GM12878 (cell line): ENCODE measurements at regions not wholly inside any gene's neighbourhood (a gene's known extent, or its start where the extent isn't known, plus 50 kb on each side); places are given as distances from the start of the nearest gene placed in this dataset.

Source experiments
- ATAC-seq: fragments of 200-7000 bp; cut with Tn5 transposase; 3 replicates; pipeline ENCODE4 v1.9.1; 2020; ENCODE audit warnings: mild to moderate bottlenecking, moderate library complexity
- BruUV-seq: library from RNA; stranded (reverse); fragments of 400-500 nt; replicated peaks from 2 replicates; lab custom pipeline; 2021; lab: Mats Ljungman, UMichigan
- CTCF ChIA-PET: fragments of 300-600 bp; sonication (Branson Sonifier 250); formaldehyde crosslinking; extraction: SDS; loops from one replicate; lab custom pipeline; 2021; ENCODE audit warnings: inconsistent platforms; lab: Yijun Ruan, JAX
- POLR2A ChIA-PET: fragments of 350-600 bp; formaldehyde crosslinking; extraction: SDS; loops from one replicate; lab custom pipeline; 2021; ENCODE audit warnings: inconsistent platforms; lab: Charles Lee
- RAD21 ChIA-PET: fragments of 300-600 bp; sonication (Branson Sonifier 250); formaldehyde crosslinking; loops from one replicate; lab custom pipeline; 2023; ENCODE audit warnings: antibody characterized with exemption; ENCODE audit not compliant: unreplicated experiment; lab: Charles Lee
- SMC1A ChIA-PET: fragments of 300-600 bp; sonication (Branson Sonifier 250); formaldehyde crosslinking; loops from one replicate; lab custom pipeline; 2023; ENCODE audit not compliant: unreplicated experiment, uncharacterized antibody; lab: Charles Lee
- DNase-seq: peaks from one replicate; pipeline ENCODE4 v3.0.0-alpha.2; 2011; ENCODE audit warnings: low read depth, low spot score
- FAIRE-seq: peaks from 3 replicates; lab custom pipeline; 2011; peaks lifted over from hg19 to GRCh38; lab: Jason Lieb, UNC
- H2AFZ ChIP-seq: 2 replicates; pipeline ENCODE4 v1.6.0; 2011; ENCODE audit warnings: low read depth, low read length, control low read depth; ENCODE audit not compliant: control insufficient read depth
- H3K27ac ChIP-seq: 2 replicates; pipeline ENCODE4 v1.5.1; 2011; ENCODE audit warnings: control low read depth; ENCODE audit not compliant: control insufficient read depth, insufficient read depth
- H3K27me3 ChIP-seq, 2 experiments: replicated peaks in 1 of 2; 2 replicates each; pipeline versions ENCODE4 v1.6.0 to v1.6.1; 2011; ENCODE audit warnings: low read length in 1 of 2; ENCODE audit not compliant: control insufficient read depth in 2 of 2, insufficient read depth in 2 of 2
- H3K36me3 ChIP-seq, 2 experiments: 2 replicates each; pipeline ENCODE4 v1.5.1; 2011; ENCODE audit warnings: low read length in 1 of 2; ENCODE audit not compliant: control insufficient read depth in 2 of 2, insufficient read depth in 2 of 2
- H3K4me1 ChIP-seq: 2 replicates; pipeline ENCODE4 v1.6.1; 2011; ENCODE audit warnings: mild to moderate bottlenecking, low read length, moderate library complexity, mixed read lengths; ENCODE audit not compliant: control insufficient read depth, insufficient read depth
- H3K4me2 ChIP-seq: 2 replicates; pipeline ENCODE4 v1.6.0; 2011; ENCODE audit warnings: control low read depth; ENCODE audit not compliant: control insufficient read depth, insufficient read depth
- H3K4me3 ChIP-seq: fragments of 200-600 bp; sonication (generic); 2 replicates; pipeline ENCODE4 v1.5.1; 2016
- H3K79me2 ChIP-seq: 2 replicates; pipeline ENCODE4 v1.6.0; 2011; ENCODE audit warnings: low read length; ENCODE audit not compliant: control insufficient read depth, insufficient read depth
- H3K9ac ChIP-seq: 2 replicates; pipeline ENCODE4 v1.8.0; 2011; ENCODE audit warnings: low read length, control low read depth, mixed read lengths; ENCODE audit not compliant: control insufficient read depth, insufficient read depth
- H3K9me3 ChIP-seq: replicated peaks from 3 replicates; pipeline ENCODE4 v1.5.1; 2011; ENCODE audit warnings: mild to moderate bottlenecking, low read length; ENCODE audit not compliant: control insufficient read depth, insufficient read depth
- H4K20me1 ChIP-seq: 2 replicates; pipeline ENCODE4 v1.6.0; 2011; ENCODE audit not compliant: control insufficient read depth, insufficient read depth
- BACH1 ChIP-seq: fragments of 450-650 bp; IDR thresholded peaks from 2 replicates; pipeline ENCODE4 v1.6.1; 2017; ENCODE audit warnings: mild to moderate bottlenecking, borderline replicate concordance
- PKNOX1 ChIP-seq: fragments of 450-650 bp; IDR thresholded peaks from 2 replicates; pipeline ENCODE4 v1.6.1; 2016; ENCODE audit warnings: mild to moderate bottlenecking
- PRDM15 ChIP-seq: fragments of 450-650 bp; formaldehyde crosslinking; IDR thresholded peaks from 2 replicates; pipeline ENCODE4 v1.4.0; 2020; ENCODE audit warnings: mild to moderate bottlenecking, moderate library complexity
- SPI1 ChIP-seq: IDR thresholded peaks from 2 replicates; pipeline ENCODE4 v1.6.1; 2011; ENCODE audit warnings: low read depth, mild to moderate bottlenecking, low read length, moderate library complexity, borderline replicate concordance; ENCODE audit not compliant: insufficient read depth
- ZNF217 ChIP-seq: fragments of 450-650 bp; IDR thresholded peaks from 2 replicates; pipeline ENCODE4 v1.6.1; 2017; ENCODE audit warnings: antibody characterized with exemption, mild to moderate bottlenecking
- WGBS: methylation state at CpG from one replicate; pipeline ENCODE4 v1.1.6; 2016; ENCODE audit warnings: low lambda C conversion rate; ENCODE audit not compliant: insufficient replicate concordance, insufficient coverage; ENCODE audit errors: missing lambda C conversion rate; 5-methylcytosine and 5-hydroxymethylcytosine counted together
- in situ Hi-C: fragments of 300-500 bp; cut with MboI; formaldehyde crosslinking; loops from 9 replicates; pipeline ENCODE4 v1.14.3; 2018; ENCODE audit warnings: mixed read lengths
- intact Hi-C: fragments of 100-400 bp; cut with micrococcal nuclease; formaldehyde crosslinking; loops from one replicate; pipeline ENCODE4 v1.14.2; 2022; ENCODE audit not compliant: unreplicated experiment

GRCh38 chr15:88707771-88708654, 69.2 kb downstream of the ISG20 start:
- in situ Hi-C loops = no loop called here
- no peak overlapping the region for H3K27ac ChIP-seq
- ChIA-PET CTCF (interaction anchor here (0.6 to 1.0 kb wide), 3 partner anchors 16 to 433 kb away, joined by 3 to 4 read pairs (median 3); no protein-coding TSS in a partner anchor), RAD21 (no interaction called here), POLR2A (no interaction called here), SMC1A (interaction anchor here (1.2 to 1.4 kb wide), 2 partner anchors 9 to 69 kb away, joined by 3 read pairs; partner anchors contain the start of gene ISG20)
- no peak overlapping the region for H3K9ac ChIP-seq
- no TSS peak for BruUV-seq
- no peak overlapping the region for H3K4me3 ChIP-seq
- no peak for ATAC-seq
- H3K79me2 ChIP-seq = no peaks in the 10 kb centered on the region
- H3K4me1 ChIP-seq = no peaks in the 10 kb centered on the region
- DNase-seq = no peak
- 42% methylated on average over 8 of the region's 8 CpGs for WGBS
- H3K36me3 ChIP-seq = no peaks in the 10 kb centered on the region
- H3K27me3 ChIP-seq = peaks cover 3 to 9% of the 10 kb centered on the region in 2 experiments
- H2AFZ ChIP-seq = no peak overlapping the region
- no peaks in the 10 kb centered on the region for H3K9me3 ChIP-seq
- no peak for FAIRE-seq
- no peak overlapping the region for H3K4me2 ChIP-seq
- intact Hi-C loops = no loop called here
- no peaks in the 10 kb centered on the region for H4K20me1 ChIP-seq
- no peak for TF ChIP-seq SPI1
- no peak for TF ChIP-seq ZNF217
- no peak for TF ChIP-seq PRDM15 (CRISPR knock-in tag)
- TF ChIP-seq BACH1 = no peak
- no peak for TF ChIP-seq PKNOX1
